Mesenchymal stem cell (in vitro differentiated cells and primary cell): ENCODE measurements at regions not wholly inside any gene's neighbourhood (a gene's known extent, or its start where the extent isn't known, plus 50 kb on each side); places are given as distances from the start of the nearest gene placed in this dataset.

ENCODE experiments used
- DNase-seq: peaks from one replicate; pipeline ENCODE4 v3.0.0-alpha.2; 2013
- H2AFZ ChIP-seq: one replicate; pipeline ENCODE4 v1.6.1; 2013; ENCODE audit warnings: low read depth, mild to moderate bottlenecking, control low read depth, inconsistent platforms, low read length, moderate library complexity
- H2AK5ac ChIP-seq: 2 replicates; pipeline ENCODE4 v1.6.1; 2013; ENCODE audit warnings: low read length, moderate library complexity, mild to moderate bottlenecking, inconsistent platforms; ENCODE audit not compliant: severe bottlenecking
- H2BK120ac ChIP-seq: one replicate; pipeline ENCODE4 v1.6.1; 2013; ENCODE audit warnings: low read depth, mild to moderate bottlenecking, inconsistent platforms, low read length, moderate library complexity
- H2BK12ac ChIP-seq, 2 experiments: one replicate each; pipeline ENCODE4 v1.6.1; 2013; ENCODE audit warnings: inconsistent platforms in 2 of 2, low read length in 2 of 2, mild to moderate bottlenecking in 2 of 2, moderate library complexity in 2 of 2, control low read depth in 1 of 2
- H2BK15ac ChIP-seq: one replicate; pipeline ENCODE4 v1.6.1; 2013; ENCODE audit warnings: mild to moderate bottlenecking, low read depth, inconsistent platforms; ENCODE audit not compliant: poor library complexity, severe bottlenecking
- H2BK5ac ChIP-seq: 2 replicates; pipeline ENCODE4 v1.6.1; 2013; ENCODE audit warnings: low read depth, mild to moderate bottlenecking, low read length, control low read depth, inconsistent platforms; ENCODE audit not compliant: poor library complexity, severe bottlenecking
- H3K14ac ChIP-seq, 2 experiments: one replicate each; pipeline ENCODE4 v1.6.1; 2013; ENCODE audit warnings: inconsistent platforms in 2 of 2, low read length in 2 of 2, control low read depth in 1 of 2, mild to moderate bottlenecking in 1 of 2, moderate library complexity in 1 of 2
- H3K18ac ChIP-seq, 2 experiments: one replicate each; pipeline ENCODE4 v1.6.1; 2013; ENCODE audit warnings: inconsistent platforms in 2 of 2, low read length in 2 of 2, control low read depth in 1 of 2, low read depth in 1 of 2, mild to moderate bottlenecking in 1 of 2
- H3K23ac ChIP-seq, 2 experiments: one replicate each; pipeline ENCODE4 v1.6.1; 2013; ENCODE audit warnings: inconsistent platforms in 2 of 2, low read length in 2 of 2, mild to moderate bottlenecking in 2 of 2, moderate library complexity in 2 of 2, control low read depth in 1 of 2
- H3K27ac ChIP-seq: 2 replicates; pipeline ENCODE4 v1.5.1; 2013; ENCODE audit warnings: mild to moderate bottlenecking, moderate library complexity, low read length, control low read depth, inconsistent platforms; ENCODE audit not compliant: poor library complexity, severe bottlenecking
- H3K27me3 ChIP-seq, 2 experiments: 2 replicates each; pipeline versions ENCODE4 v1.6.1 to v1.7.0; 2013; ENCODE audit warnings: low read length in 2 of 2, mild to moderate bottlenecking in 2 of 2, moderate library complexity in 2 of 2, control low read depth in 1 of 2, inconsistent platforms in 1 of 2; ENCODE audit not compliant: control insufficient read depth in 1 of 2, insufficient read depth in 1 of 2
- H3K36me3 ChIP-seq, 2 experiments: 2 replicates each; pipeline versions ENCODE4 v1.6.1 to v1.7.0; 2013; ENCODE audit warnings: low read length in 2 of 2, control low read depth in 1 of 2, inconsistent platforms in 1 of 2, low read depth in 1 of 2, mild to moderate bottlenecking in 1 of 2; ENCODE audit not compliant: insufficient read depth in 2 of 2, control insufficient read depth in 1 of 2
- H3K4ac ChIP-seq, 2 experiments: one replicate each; pipeline ENCODE4 v1.6.1; 2013; ENCODE audit warnings: inconsistent platforms in 2 of 2, low read length in 2 of 2, mild to moderate bottlenecking in 2 of 2, moderate library complexity in 2 of 2, control low read depth in 1 of 2, low read depth in 1 of 2
- H3K4me1 ChIP-seq: 2 replicates; pipeline ENCODE4 v1.6.1; 2013; ENCODE audit warnings: low read depth, low read length, control low read depth; ENCODE audit not compliant: control insufficient read depth, insufficient read depth
- H3K4me2 ChIP-seq: 2 replicates; pipeline ENCODE4 v1.6.1; 2013; ENCODE audit warnings: low read length, mild to moderate bottlenecking, inconsistent platforms; ENCODE audit not compliant: poor library complexity, severe bottlenecking
- H3K4me3 ChIP-seq, 2 experiments: 2 replicates each; pipeline versions ENCODE4 v1.5.1 to v1.7.0; 2013; ENCODE audit warnings: low read length in 2 of 2, mild to moderate bottlenecking in 2 of 2, control low read depth in 1 of 2, low read depth in 1 of 2; ENCODE audit not compliant: insufficient read depth in 1 of 2
- H3K79me1 ChIP-seq: replicated peaks from 2 replicates; pipeline ENCODE4 v1.6.1; 2013; ENCODE audit warnings: mild to moderate bottlenecking, control low read depth, low read length, inconsistent platforms; ENCODE audit not compliant: poor library complexity, severe bottlenecking
- H3K9ac ChIP-seq: 2 replicates; pipeline ENCODE4 v1.7.0; 2013; ENCODE audit warnings: mild to moderate bottlenecking, low read length, moderate library complexity
- H3K9me3 ChIP-seq: 2 replicates; pipeline ENCODE4 v1.7.0; 2013; ENCODE audit warnings: mild to moderate bottlenecking, low read length; ENCODE audit not compliant: control insufficient read depth
- H4K8ac ChIP-seq: one replicate; pipeline ENCODE4 v1.6.1; 2013; ENCODE audit warnings: inconsistent platforms, mild to moderate bottlenecking, low read length, moderate library complexity
- H4K91ac ChIP-seq: one replicate; pipeline ENCODE4 v1.6.1; 2013; ENCODE audit warnings: mild to moderate bottlenecking, low read length, inconsistent platforms
- WGBS: methylation state at CpG from one replicate; pipeline ENCODE4 v1.1.7; 2013; ENCODE audit warnings: mixed read lengths; 5-methylcytosine and 5-hydroxymethylcytosine counted together

DNA sequence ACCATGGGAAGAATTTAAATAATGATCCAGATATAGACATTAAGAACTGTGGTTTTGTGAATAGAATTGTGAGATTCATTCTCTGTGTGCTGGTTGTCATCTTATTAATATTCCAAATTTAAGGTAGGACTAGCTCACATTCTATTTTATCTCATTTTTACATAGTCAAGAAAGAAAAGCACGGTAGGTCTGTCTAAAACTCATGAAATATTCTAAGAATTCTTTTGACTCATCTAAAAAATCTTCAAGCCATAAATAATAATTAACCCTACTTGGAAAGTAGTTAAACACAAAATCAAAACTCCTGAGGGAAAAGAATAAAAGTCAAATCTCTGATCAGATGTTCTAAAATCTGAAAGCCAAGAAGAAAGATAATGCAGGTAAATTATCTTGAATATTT lies 388.8 kb upstream of the CHAC2 start:
- no peak overlapping the region for H3K4me3 ChIP-seq
- H2AFZ ChIP-seq: no peak overlapping the region
- H2BK15ac ChIP-seq: no peak overlapping the region
- H3K18ac ChIP-seq: no peak overlapping the region
- H3K14ac ChIP-seq: no peak overlapping the region
- no peak for DNase-seq
- WGBS: no CpG with 5 or more reads among the region's 1 CpG
- H2BK120ac ChIP-seq: no peak overlapping the region
- peaks cover 2% of the 10 kb centered on the region for H3K4me1 ChIP-seq
- no peak overlapping the region for H3K9ac ChIP-seq
- no peak overlapping the region for H3K4me2 ChIP-seq
- no peaks in the 10 kb centered on the region for H3K79me1 ChIP-seq
- no peaks in the 10 kb centered on the region for H3K36me3 ChIP-seq
- H3K27ac ChIP-seq: peak overlapping the region; percentile 35
- no peak overlapping the region for H3K4ac ChIP-seq
- peaks cover 6% of the 10 kb centered on the region for H3K9me3 ChIP-seq
- no peak overlapping the region for H2BK12ac ChIP-seq
- H4K91ac ChIP-seq: no peak overlapping the region
- H2BK5ac ChIP-seq: no peak overlapping the region
- no peak overlapping the region for H2AK5ac ChIP-seq
- H3K27me3 ChIP-seq: no peaks in the 10 kb centered on the region
- H4K8ac ChIP-seq: no peak overlapping the region
- H3K23ac ChIP-seq: no peak overlapping the region

DNA sequence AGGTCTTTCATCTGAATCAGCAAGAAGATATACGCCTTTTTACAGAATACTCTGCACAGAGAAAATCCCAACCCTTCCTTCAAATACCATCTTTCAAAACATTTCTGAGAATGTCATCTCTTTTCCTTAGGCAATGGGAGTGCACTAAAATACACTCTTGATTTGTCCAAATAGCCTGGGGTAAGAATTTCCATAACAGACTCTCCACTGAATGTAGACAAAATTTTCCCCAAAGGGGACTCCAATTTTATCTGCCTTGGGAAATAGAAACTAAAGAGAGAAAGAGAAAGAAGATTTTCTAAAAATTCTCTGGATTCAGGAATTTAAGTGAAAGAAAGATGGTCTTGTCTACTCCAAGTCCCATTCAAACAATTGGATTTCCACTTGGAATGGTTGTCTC lies 394.5 kb upstream of the CHAC2 start:
- Histone ChIP-seq H3K4me1 (no peaks in the 10 kb centered on the region), H3K4me3 (no peak overlapping the region), H2AK5ac (no peak overlapping the region), H2BK12ac (no peak overlapping the region), H3K14ac (no peak overlapping the region), H2BK15ac (no peak overlapping the region), H3K9me3 (peaks cover 6% of the 10 kb centered on the region), H3K9ac (no peak overlapping the region), H2BK5ac (no peak overlapping the region), H3K79me1 (no peaks in the 10 kb centered on the region), H2AFZ (no peak overlapping the region), H3K4ac (no peak overlapping the region), H2BK120ac (no peak overlapping the region), H3K18ac (no peak overlapping the region), H3K23ac (no peak overlapping the region), H3K36me3 (no peaks in the 10 kb centered on the region), H3K4me2 (no peak overlapping the region), H3K27ac (no peak overlapping the region), H3K27me3 (no peaks in the 10 kb centered on the region), H4K8ac (no peak overlapping the region), H4K91ac (no peak overlapping the region)
- DNase-seq: no peak
- WGBS: 100% methylated on average over 1 of the region's 1 CpG

DNA sequence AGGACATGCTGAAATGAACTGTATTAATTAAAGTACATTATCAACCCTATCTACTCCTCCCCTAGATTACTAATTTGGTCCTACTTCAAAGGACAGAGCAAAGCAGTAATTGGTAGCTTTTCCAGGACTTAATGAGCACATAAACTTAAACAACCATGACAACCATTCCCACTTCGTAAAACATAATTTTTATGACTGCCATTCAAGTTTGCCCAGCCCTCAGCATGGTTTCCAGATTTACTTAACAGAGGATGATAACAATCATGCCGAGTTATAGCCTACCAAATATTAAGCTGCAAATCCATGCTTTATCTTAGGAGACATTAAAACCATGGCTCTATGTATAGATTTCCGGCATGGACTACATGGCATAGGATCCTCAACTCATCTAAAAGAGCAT lies 401.1 kb upstream of the CHAC2 start:
- no peaks in the 10 kb centered on the region for H3K36me3 ChIP-seq
- 88% methylated on average over 3 of the region's 3 CpGs for WGBS
- no peak overlapping the region for H2AFZ ChIP-seq
- H2BK15ac ChIP-seq: no peak overlapping the region
- no peak overlapping the region for H2BK5ac ChIP-seq
- no peaks in the 10 kb centered on the region for H3K79me1 ChIP-seq
- H2BK120ac ChIP-seq: no peak overlapping the region
- no peak overlapping the region for H3K4ac ChIP-seq
- no peak overlapping the region for H2BK12ac ChIP-seq
- no peak overlapping the region for H3K4me2 ChIP-seq
- DNase-seq: no peak
- no peak overlapping the region for H3K4me3 ChIP-seq
- no peak overlapping the region for H4K8ac ChIP-seq
- no peak overlapping the region for H3K23ac ChIP-seq
- H3K4me1 ChIP-seq: no peaks in the 10 kb centered on the region
- no peak overlapping the region for H2AK5ac ChIP-seq
- H3K27me3 ChIP-seq: no peaks in the 10 kb centered on the region
- H3K18ac ChIP-seq: no peak overlapping the region
- H3K9ac ChIP-seq: no peak overlapping the region
- H3K14ac ChIP-seq: no peak overlapping the region
- H3K9me3 ChIP-seq: peaks cover 16% of the 10 kb centered on the region
- no peak overlapping the region for H4K91ac ChIP-seq
- no peak overlapping the region for H3K27ac ChIP-seq

DNA sequence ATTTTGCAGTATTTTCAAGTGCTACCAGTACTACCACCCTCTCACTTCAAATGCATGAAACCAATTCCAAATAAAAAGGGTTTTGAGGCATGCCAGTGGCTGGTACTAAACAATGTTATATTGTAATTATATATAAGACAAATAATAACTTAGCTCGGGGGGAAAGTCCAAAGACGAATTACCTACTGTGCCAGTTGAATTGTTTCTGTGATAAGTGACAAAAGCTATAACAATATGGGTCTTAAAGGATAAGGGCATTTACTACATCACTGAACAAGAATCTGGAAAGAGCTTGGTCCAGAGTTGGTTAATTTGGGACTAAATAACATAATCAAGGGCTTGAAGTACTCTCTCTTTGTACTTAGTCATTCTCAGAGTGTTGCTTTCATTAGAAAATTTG lies 404.7 kb upstream of the CHAC2 start:
- H3K4ac ChIP-seq: no peak overlapping the region
- no peaks in the 10 kb centered on the region for H3K27me3 ChIP-seq
- no peak overlapping the region for H2BK12ac ChIP-seq
- H3K14ac ChIP-seq: no peak overlapping the region
- no peak overlapping the region for H3K23ac ChIP-seq
- no peak overlapping the region for H4K8ac ChIP-seq
- H3K4me3 ChIP-seq: no peak overlapping the region
- H3K4me1 ChIP-seq: no peaks in the 10 kb centered on the region
- H3K9me3 ChIP-seq: peaks cover 28% of the 10 kb centered on the region
- no peaks in the 10 kb centered on the region for H3K79me1 ChIP-seq
- DNase-seq: no peak
- H3K36me3 ChIP-seq: no peaks in the 10 kb centered on the region
- WGBS: 94% methylated on average over 2 of the region's 2 CpGs
- H3K27ac ChIP-seq: no peak overlapping the region
- no peak overlapping the region for H3K9ac ChIP-seq
- H2BK120ac ChIP-seq: no peak overlapping the region
- H2AK5ac ChIP-seq: no peak overlapping the region
- H2AFZ ChIP-seq: no peak overlapping the region
- H3K4me2 ChIP-seq: no peak overlapping the region
- no peak overlapping the region for H2BK15ac ChIP-seq
- no peak overlapping the region for H3K18ac ChIP-seq
- no peak overlapping the region for H4K91ac ChIP-seq
- H2BK5ac ChIP-seq: no peak overlapping the region
